Ovary (tissue), 3 donors: ENCODE measurements at regions not wholly inside any gene's neighbourhood (a gene's known extent, or its start where the extent isn't known, plus 50 kb on each side); places are given as distances from the start of the nearest gene placed in this dataset.

Source experiments
- CTCF ChIP-seq, 3 donors: fragments of 450-650 bp in 2 of 3; fragments of 200-600 bp in 1 of 3; IDR thresholded peaks; one replicate each; pipeline versions ENCODE4 v1.5.1 to v1.8.0; 2016 to 2022; ENCODE audit warnings: antibody characterized with exemption in 3 of 3, mild to moderate bottlenecking in 1 of 3
- EP300 ChIP-seq: sonication (generic); formaldehyde crosslinking; IDR thresholded peaks from one replicate; pipeline ENCODE4 v1.6.1; 2017; ENCODE audit warnings: antibody characterized with exemption
- POLR2A ChIP-seq: fragments of 450-650 bp; IDR thresholded peaks from one replicate; pipeline ENCODE4 v1.6.1; 2017; ENCODE audit warnings: antibody characterized with exemption, mild to moderate bottlenecking, moderate library complexity
- donor health status: DM: no; HTN: no; CAD: no.

GRCh38 chr12:20030826-20031225 lies 337.5 kb upstream of the PDE3A start:
- TF ChIP-seq CTCF (IDR thresholded peaks at IDR 0.05) (no peak), POLR2A (no peak), EP300 (no peak)
